ENCODE measurements at regions not wholly inside any gene's neighbourhood (a gene's known extent, or its start where the extent isn't known, plus 50 kb on each side); places are given as distances from the start of the nearest gene placed in this dataset.

DNA sequence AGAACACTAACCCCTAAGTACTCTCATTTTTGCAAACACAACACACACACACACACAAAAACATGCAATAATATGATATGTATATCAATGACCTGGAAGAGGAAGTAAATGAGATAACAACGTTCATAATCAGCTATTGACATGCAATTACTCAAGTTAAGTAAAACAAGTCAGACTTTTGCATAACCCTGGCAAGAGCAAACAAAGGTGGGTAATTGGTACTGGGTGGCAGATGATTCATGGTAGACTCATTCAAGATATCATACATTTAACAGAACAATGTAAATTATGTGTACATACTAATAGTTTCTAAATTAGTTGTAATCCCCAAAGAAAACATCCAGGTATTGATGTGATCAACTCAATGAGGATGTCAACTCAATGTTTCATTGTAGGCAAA is 508.8 kb downstream of the DACH1 start:
- H4K5ac ChIP-seq (ENCODE audit: insufficient read length, low read depth, low read length), result no peak overlapping the region
- H4K91ac ChIP-seq (ENCODE audit: insufficient read length, low read depth, low read length), result no peak overlapping the region
- H3K4ac ChIP-seq (ENCODE audit: low read depth, low read length), result no peak overlapping the region
- Mint-ChIP-seq H3K4me3 (no peak overlapping the region), H3K36me3 (ENCODE audit: insufficient read depth in 1 of 3, low read depth in 3 of 3) (no peaks in the 10 kb centered on the region), H3K27ac (no peak overlapping the region), H3K4me1 (no peaks in the 10 kb centered on the region), H3K9me3 (no peaks in the 10 kb centered on the region), H3K27me3 (ENCODE audit: low read depth) (no peaks in the 10 kb centered on the region)
- H3K79me2 ChIP-seq (ENCODE audit: insufficient read depth, low read length), result no peaks in the 10 kb centered on the region
- H2BK120ac ChIP-seq (ENCODE audit: low read depth, low read length, poor library complexity, severe bottlenecking), result no peak overlapping the region
- H2AFZ ChIP-seq (ENCODE audit: low read length), result no peak overlapping the region
- H3K18ac ChIP-seq (ENCODE audit: insufficient read length, low read depth, low read length), result no peak overlapping the region
- H3K56ac ChIP-seq (ENCODE audit: insufficient read length, low read depth, low read length), result no peak overlapping the region
- no peaks in the 10 kb centered on the region for H3K27me3 ChIP-seq (ENCODE audit: insufficient read depth, low read length)
- H2BK12ac ChIP-seq (ENCODE audit: insufficient read length, low read depth, low read length), result no peak overlapping the region
- TF ChIP-seq CTCF (conservative IDR thresholded peaks at IDR 0.05), result no peak
- H4K8ac ChIP-seq (replicated peaks; ENCODE audit: insufficient read length, low read depth, low read length), result no peak overlapping the region
- no peaks in the 10 kb centered on the region for H3K23me2 ChIP-seq (ENCODE audit: insufficient read length, low read depth, low read length, poor library complexity, severe bottlenecking)
- H3K14ac ChIP-seq (ENCODE audit: insufficient read depth, low read length), result no peak overlapping the region
- H3K79me1 ChIP-seq (ENCODE audit: insufficient read depth, low read depth, low read length, poor library complexity, severe bottlenecking), result no peaks in the 10 kb centered on the region
- H3T11ph ChIP-seq (ENCODE audit: low read length), result no peak overlapping the region
- no CpG with 5 or more reads among the region's 1 CpG for WGBS (ENCODE audit: extremely low coverage, insufficient read length, low lambda C conversion rate)
- DNase-seq, result no peak
- no peak overlapping the region for H3K23ac ChIP-seq (ENCODE audit: insufficient read length, low read depth, low read length)
- no peak overlapping the region for H3K27ac ChIP-seq (ENCODE audit: insufficient read length, low read depth, low read length)
- H3K9me3 ChIP-seq (ENCODE audit: control insufficient read depth, low read depth, low read length), result no peaks in the 10 kb centered on the region
- no peaks in the 10 kb centered on the region for H4K20me1 ChIP-seq (ENCODE audit: control insufficient read depth, insufficient read depth, insufficient read length)
- no peak overlapping the region for H3K4me2 ChIP-seq (ENCODE audit: insufficient read depth, insufficient read length, low read length)
- no peak overlapping the region for H2BK5ac ChIP-seq (ENCODE audit: insufficient read length, low read length)
- no peak overlapping the region for H2AK5ac ChIP-seq (ENCODE audit: insufficient read length, low read length)
- H2BK15ac ChIP-seq (ENCODE audit: low read depth, low read length), result no peak overlapping the region
- no peaks in the 10 kb centered on the region for H3K4me1 ChIP-seq (ENCODE audit: insufficient read depth, low read length)
- no peak overlapping the region for H2BK20ac ChIP-seq (ENCODE audit: low read depth, low read length, poor library complexity, severe bottlenecking)
- no peak overlapping the region for H3K9ac ChIP-seq (ENCODE audit: extremely low read depth, insufficient read length, low read length)
